HG03565 (cell line): ENCODE measurements at regions not wholly inside any gene's neighbourhood (a gene's known extent, or its start where the extent isn't known, plus 50 kb on each side); places are given as distances from the start of the nearest gene placed in this dataset.

ENCODE experiments used
- ATAC-seq: cut with Tn5 transposase; IDR thresholded peaks from one replicate; pipeline ENCODE4 v1.9.1; 2021; ENCODE audit warnings: mild to moderate bottlenecking, moderate library complexity; ENCODE audit not compliant: unreplicated experiment

DNA sequence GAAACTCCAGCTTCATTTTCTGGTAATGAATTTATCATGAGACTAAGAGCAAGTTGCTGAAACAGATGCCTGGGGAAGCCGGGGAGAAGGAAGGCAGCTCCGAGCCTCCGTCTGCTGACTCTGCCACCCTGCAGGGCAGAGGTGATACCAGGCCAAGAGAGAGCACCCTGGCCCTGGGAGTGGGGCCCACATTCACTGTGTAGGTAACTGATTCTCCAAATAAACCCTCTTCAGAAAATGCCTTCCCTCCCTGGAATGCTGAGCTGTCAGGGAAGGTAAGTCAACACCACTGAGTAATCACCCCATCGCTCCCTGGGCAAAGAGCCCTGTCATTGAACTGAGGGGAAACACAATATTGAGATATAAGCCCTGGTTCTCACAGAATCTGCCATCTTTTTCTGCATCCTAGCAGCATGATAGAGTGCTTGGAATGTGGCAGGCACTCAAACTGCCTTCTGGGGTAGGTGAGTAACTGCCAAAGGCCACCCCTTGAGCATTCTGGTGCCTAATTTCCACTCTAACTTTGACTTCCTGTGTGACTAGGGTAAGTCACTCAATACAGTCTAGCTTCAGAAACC lies 147.6 kb downstream of the SPATA19 start:
- no peak for ATAC-seq

DNA sequence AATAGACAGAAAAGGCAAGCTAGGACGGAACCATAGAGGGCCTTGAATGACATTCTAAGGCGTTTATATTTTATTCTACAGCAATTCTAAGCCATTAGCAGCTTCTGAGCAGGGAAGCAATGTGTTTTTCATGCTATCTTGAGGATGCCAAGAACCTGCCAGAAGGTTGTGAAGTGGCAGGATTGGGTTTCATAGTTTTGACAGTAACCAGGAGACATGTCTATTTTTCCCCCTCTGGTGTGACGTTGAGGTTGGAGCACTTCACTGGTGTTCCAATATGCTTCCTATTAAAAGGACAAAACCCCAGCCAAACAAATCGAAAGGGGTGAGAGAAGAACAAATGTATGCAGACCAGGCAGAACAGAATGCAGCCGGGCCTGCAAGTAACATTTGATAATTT lies 148.2 kb downstream of the SPATA19 start:
- no peak for ATAC-seq

DNA sequence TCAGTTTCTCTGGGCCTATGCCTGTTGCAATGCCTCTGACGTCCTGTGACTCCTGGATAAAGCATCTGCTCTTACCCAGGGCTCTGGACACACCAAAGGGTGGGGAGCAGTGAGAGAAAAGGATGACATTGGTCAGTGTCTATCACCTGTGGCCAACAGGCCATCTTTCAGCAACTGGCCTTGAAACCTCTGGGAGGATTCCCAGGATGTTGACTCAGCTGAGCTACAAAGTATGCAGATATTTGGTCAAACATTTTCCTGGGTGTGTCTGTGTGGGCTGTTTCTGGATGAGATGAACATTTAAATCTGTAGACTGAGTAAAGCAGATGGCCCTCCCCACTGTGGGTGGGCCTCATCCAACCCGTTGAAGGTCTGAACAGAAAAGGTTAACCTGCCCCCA lies 149.9 kb downstream of the SPATA19 start:
- ATAC-seq: no peak

DNA sequence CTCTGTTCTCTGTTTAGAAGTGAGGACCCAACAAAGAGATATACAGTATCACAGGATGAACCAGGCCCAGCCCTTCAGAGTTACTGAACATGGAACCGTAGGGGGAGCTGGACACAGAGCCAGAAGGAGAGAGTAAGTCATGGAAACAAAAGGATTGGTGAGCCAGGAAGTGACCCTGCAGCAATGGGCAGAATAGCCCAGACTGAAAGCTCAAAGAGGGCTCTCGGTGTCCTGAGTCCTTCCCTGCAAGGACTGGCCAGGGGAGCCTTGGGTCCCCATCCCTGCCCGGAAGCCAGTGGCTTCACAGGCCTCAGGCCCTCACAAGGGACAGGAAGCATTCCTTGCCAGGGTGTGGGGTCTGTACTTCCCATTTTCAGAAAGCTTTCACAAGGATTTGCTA lies 150.6 kb downstream of the SPATA19 start:
- ATAC-seq: no peak

DNA sequence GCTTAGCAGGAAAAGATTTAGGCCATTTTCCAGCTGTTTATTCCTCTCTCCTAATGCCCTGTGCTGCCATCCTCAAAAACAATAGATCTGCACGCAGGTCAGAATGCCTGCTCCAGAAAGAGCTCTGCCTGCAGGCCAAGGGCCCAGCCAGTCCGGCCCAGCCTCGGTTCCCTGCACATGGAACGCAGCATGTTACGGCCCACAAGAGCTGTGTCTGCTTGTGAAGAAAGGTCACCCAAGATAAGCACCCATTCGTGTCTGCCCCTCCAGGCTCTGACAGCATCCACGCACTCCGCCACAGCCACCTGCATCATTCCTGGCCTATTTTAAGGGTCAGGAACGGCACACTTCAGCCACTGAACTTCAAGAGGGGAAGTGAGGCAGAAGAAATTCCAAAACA lies 152.2 kb downstream of the SPATA19 start:
- no peak for ATAC-seq

DNA sequence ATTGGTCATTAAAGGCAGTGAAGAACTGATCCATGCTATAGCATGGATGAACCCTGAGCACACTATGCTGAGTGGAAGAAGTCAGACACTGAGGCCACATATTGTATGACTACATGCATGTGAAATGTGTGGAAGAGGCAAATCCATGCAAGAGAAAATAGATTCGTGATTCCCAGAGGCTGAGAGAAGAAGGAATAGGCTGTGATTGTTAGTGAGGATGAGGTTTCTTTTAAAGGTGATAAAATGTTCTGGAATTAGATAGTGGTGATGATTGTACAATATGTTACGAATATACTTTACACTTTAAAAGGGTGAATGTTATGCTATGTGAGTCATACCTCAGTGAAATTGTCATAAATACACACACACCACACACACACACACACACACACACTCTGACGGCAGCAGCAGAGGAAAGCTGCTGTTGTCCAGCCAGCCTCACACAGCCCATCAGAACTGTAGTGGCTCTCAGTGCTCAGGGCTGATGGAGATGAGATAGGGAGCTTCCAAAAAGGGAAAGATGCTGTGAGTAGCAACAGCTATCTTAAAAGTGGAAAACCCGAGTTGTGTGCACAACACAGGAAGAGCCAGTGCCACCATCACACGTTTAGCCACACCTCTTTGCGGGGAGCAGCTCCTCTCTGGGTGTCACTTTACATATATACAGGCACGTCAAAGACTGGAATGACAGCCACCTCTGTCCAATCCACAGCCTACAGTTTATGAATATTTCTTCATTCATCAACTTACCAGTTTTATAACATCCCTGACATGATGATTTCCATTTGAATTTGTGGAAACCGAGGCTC lies 153.0 kb downstream of the SPATA19 start:
- no peak for ATAC-seq

DNA sequence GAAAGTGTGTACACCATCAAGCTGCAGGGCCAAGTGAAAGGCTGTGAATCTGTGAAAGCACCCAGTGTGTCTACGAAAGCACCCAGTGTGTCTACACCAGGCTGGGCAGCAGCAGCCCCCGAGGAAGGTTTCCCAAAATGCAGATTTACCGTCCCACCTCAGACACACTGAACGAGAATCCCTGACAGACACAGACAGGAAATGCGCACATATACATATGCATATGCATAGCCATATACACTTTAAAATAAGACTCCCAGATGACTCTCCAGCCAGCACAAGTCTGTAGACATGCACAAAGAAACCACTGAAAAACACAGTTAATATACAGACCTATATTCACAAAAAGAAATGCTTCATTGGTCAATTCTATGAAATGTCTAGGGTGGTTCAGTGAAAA lies 155.5 kb upstream of the OPCML start:
- ATAC-seq: no peak

DNA sequence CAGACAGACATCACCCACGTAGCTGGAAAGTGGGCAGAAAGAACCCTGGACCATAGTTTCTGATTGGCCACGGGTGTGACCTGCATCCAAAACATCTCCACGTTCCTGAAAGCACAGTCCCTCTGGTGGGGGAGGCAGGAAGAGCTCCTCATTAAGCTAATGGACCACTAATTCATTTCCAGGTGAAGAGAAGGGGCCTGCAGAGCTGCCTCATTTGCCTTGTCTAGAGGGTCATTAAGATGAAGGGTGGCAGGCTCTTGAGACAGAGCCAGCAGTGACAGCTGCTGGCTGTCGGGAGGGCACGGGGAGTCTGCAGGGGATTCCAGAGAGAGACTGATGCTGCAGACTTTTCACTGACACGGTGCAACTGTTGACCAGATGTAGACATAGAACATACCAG lies 149.6 kb upstream of the OPCML start:
- no peak for ATAC-seq

DNA sequence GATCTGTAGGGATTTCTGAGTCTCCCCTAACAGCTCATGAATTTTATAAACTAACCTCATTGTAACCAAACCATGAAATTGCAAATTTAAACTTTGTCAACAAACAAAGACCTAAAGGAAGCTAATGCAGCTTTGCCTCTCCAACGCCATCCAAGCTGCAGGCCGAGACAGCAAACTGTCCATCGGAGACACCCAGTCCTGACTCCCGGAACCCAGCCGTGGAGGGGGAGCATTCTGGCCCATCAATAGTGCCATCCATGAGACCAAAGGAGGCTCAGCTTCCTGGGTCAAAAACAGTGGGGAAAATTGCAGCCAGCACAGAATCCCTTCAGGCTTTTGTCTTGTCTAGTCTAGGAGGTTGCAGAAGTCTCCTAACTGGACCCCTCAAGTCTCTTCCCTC lies 147.6 kb upstream of the OPCML start:
- ATAC-seq: no peak

DNA sequence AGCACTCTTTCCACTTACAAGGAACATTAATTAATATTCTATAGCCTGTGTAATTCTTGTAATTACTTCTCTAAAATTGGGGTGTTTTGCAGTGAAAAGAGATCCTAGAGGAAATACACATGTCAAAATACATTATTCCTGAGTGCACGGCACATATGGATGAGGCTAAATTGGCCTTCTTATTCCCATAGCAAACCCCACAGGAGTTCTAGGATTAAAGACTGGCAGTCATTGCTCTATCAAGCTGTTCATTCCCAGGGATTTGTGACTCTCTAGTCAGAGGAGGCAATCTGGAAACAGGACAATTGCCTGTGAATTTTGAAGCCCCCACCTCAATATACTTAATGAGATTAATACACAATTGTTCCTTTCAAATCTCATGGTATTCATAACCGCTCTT lies 145.9 kb upstream of the OPCML start:
- ATAC-seq: no peak

DNA sequence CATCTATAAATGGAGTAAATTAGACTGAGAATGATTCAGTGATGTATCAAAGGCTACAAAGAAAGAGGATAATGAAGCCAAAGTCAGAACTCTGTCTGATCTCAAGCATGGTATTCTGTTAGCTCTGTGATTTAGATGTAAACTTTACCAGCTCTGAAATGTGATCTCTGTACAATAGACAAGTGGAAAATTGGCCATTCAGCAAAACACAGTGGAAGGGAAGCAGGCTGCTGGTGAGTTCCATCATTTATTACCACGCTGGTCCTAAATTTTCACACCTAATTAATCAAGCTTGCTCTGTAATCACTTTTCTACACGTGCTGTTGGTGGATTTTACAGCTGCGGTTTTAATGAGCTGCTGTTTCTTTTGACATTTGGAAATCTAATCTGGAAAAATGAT lies 145.1 kb upstream of the OPCML start:
- ATAC-seq: no peak

DNA sequence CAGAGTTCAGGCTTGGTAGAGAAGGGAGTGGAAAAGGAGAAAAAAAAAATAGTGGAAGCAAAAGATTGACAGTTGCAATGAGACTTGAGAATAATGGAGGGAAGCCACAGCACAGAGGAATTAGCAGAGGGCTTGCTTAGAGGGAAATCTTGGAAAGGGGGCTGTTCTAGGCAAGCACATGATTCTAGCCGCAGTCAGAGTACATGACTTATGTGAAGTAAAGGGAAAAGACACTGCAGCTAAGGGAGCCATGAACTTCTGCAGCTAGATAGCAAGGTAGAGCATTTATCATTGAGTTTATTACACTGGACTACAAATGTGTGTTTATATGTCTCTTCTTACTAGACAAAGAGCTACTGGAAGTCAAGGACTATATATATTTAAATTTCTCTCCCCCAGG lies 144.0 kb upstream of the OPCML start:
- no peak for ATAC-seq

DNA sequence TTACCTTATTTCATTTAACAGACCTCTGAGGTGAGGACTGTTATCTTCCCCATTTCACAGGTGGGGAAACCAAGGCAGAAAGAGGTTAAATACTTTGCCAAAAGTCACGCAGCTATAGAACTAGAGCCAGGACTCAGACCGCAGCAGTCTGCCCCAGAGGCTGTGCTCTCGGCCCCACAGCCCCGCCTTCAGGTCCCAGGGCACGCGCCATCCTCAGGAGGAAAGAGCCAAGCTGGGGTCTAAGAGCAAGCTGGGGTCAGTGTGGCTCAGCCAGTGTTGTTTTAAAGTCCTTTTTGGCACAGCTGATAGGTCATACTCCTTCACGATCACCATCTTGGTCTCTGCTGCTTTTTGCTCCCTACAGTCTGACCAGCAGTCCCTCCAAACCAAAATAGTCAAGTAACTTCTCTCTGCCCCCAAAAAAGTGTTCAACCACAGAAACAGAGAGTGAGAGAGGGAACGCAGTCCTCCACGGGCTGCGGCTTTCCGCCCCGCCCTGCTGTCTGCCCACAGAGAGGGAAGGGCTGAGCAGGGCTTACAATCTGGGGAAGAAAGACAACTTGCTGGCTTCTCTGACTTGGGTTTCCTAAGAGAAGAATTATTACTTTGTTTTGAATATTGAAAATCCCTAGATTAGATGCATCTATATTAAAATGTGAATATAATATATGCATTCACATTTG lies 137.2 kb upstream of the OPCML start:
- ATAC-seq: no peak

DNA sequence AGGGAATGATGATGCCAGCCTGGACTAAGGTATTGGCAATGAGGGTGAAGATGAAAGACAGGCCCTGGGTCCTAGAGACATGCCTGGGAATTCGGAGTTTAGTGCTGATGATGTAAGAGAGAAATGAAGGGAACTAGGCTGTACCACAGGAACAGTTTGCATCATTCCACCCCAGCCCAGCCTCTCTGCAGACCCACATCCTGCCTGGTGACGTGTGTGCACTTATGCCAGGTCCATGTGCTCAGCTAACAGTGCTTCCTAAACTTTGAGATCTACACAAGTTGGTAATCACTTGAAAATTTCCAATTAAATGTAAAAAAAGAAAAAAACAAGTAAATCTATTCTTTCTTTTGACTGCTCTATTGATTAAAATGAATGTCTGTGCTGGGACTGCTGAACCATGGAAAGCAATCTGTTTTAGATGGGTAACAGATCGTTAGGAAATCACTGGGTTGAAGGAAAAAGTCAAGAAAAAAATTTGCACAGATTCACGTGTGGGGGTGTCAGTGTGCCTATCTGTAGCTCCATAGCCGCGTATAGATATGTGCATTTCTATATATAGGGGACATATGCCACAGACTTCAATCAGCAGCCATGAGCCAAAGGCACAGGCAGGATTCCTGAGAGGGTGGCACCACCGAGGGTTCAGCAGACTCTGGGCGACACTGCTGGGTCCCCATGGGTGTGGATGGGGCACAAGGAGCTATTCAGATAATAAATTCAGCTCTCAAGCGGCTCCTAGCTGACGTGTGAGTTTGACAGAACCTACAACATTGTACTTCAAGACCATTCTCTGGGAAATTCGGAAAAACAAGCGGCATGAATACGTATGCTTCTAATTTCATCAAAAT lies 131.1 kb upstream of the OPCML start:
- no peak for ATAC-seq

DNA sequence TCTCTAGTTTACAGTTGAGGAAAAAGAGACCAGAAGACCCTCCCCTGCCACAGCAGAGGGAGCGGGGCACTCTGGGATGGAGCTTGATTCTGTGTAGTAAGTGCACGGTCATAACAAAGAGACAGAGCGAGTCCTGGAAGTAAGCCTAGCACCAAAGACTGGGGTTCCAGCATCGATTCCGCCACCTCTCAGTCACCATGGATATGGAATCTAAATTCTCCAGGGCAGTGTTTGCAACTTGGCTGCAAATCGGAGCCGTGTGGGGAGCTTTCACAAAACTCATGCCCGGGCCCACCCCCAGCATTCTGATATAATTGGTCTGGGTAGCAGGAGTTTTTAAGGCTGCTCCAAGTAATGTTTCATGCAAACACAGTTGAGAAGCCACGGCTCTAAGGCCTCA lies 129.5 kb upstream of the OPCML start:
- ATAC-seq: no peak

DNA sequence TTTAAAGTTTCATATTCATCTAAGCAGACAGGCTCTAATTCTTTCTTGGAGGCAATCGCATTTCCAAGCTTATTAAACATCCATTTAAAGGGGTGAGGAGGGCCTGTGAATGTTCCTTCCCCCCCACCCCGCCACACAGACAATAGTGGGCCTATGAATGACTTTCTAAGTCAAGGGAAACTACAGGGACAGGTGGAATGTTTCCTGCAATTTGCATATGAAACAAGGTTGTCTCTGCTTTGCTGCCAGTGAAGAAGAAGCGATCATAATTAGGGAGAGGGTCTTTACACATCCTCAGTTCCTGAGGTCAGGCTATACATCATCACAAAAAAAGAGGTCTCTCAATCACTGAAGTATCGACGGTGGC lies 127.9 kb upstream of the OPCML start:
- ATAC-seq: no peak

DNA sequence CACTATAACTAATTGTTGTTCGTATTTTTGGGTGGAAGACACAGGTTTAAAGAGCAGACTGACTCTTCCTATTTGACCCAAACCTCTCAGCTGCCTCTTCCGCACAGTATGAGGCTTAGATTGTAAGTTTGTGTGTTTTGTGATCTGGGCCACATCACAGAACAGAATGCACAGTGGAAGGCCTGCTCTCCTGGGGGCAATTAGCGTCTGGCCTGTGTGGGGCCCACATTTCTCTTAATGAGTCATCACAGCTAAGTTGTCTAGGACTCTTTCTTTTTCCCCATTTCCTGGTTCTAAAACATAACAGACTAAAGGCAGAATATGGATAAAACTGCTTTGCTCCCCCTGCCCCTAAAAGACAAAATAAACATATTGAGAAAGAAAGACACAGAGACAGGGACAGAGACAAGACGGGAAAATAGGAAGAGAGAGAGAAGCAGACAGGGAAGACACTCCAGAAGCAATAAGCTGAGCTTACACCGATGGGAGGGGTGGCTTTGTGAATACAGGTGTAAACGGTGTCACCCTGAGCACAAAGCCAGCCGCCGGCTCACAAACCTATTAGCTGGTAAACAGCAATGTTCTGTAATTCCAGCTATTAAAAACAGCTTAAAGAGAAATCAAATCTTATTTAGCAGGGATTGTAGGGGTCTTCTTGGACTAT lies 127.4 kb upstream of the OPCML start:
- peak; percentile 81 for ATAC-seq

DNA sequence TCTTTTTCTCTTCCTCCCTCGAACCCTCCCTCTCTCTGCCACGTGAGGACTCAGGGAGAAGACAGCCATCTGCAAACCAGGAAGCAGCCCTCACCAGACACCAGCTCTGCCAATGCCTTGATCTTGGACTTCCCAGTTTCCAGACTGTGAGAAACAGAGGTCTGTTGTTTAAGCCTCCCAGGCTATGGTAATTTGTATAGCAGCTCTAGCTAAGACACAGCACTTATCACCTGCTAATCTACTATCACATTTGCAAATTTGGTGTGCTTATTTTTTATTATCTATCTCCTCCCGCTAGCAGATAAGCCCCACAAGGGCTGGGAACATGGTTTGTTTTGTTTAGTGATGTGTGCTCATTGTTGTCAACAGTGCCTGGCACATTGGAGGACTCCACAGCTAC lies 124.8 kb upstream of the OPCML start:
- ATAC-seq: no peak

DNA sequence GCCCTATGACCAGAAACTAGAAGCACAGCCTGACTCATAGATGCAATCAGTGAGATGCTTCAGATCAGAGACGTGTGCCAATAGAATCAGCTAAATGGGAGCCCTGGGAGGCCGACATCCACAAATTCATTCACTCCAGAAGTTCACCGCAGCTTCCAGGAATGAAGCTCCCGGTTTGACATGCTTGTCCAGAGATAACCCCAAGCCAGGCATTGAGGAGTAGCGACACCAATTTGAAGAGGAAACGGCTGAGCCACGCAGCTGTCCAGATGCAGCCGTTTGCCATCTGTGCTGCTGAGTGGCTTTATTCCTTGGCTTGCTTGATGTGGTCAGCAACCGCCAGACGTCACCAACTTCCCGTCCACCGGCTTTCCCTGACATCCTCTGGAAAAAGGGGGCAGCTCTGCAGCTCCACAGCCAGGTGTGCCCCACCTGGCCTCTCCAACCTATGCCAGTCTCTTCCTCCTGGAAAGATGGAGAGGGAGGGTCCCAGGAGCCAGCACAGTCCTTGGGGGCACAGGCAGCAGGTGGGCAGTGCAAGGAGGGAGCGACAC lies 123.9 kb upstream of the OPCML start:
- no peak for ATAC-seq

DNA sequence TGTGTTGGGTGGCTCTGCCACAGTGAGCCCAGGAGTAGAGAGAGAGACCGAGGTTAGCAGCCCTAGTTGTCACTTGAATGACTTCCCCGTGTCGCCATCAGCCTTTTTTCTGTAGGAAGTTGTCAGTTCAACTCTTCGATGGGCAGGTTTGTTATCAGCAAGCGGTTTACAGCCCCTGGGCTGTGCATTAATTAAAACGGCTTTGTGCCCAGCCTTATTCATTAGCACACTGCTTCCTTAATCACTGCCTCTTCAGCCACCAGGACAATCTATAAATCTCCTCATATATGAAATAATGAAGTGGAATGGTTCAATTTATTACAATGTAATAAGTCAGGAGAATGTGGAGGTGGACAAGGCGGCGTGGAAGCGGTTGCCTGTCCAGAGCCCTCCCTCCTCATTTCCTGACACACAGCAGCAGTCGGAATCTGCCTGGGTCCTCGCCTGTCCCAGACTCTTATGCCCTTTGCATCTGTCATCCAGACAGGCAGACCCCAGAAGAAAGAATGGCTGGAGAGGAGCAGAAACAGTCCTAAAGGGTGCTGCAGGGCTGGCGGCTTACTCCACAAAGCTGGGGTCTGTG lies 122.4 kb upstream of the OPCML start:
- ATAC-seq: no peak
